ENCODE measurements at regions not wholly inside any gene's neighbourhood (a gene's known extent, or its start where the extent isn't known, plus 50 kb on each side); places are given as distances from the start of the nearest gene placed in this dataset.

- Histone ChIP-seq H3K4me3 (no peak overlapping the region), H3K4me1 (ENCODE audit: insufficient read depth) (no peaks in the 10 kb centered on the region), H3K9me2 (replicated peaks; ENCODE audit: insufficient read depth) (no peaks in the 10 kb centered on the region), H2AFZ (peak overlapping the region; percentile 6), H3K36me3 (replicated peaks; ENCODE audit: insufficient read depth, low read depth) (no peaks in the 10 kb centered on the region), H3K27ac (no peak overlapping the region), H4K20me1 (ENCODE audit: insufficient read depth, poor library complexity, severe bottlenecking) (no peaks in the 10 kb centered on the region), H3K9me3 (ENCODE audit: low read depth) (no peaks in the 10 kb centered on the region), H3K4me2 (no peak overlapping the region), H3K79me2 (no peaks in the 10 kb centered on the region), H3K27me3 (no peaks in the 10 kb centered on the region)
- TF ChIP-seq EZH2 (IDR thresholded peaks at IDR 0.05; ENCODE audit: borderline replicate concordance): no peak
- no peak for TF ChIP-seq EZH2phosphoT487 (IDR thresholded peaks at IDR 0.05; ENCODE audit: low read depth, severe bottlenecking, unreplicated experiment)
- TF ChIP-seq CTCF (IDR thresholded peaks at IDR 0.05; ENCODE audit: poor library complexity): no peak
- 39% methylated on average over 3 of the region's 3 CpGs for WGBS (ENCODE audit: low lambda C conversion rate, missing lambda C conversion rate)
- DNase-seq (ENCODE audit: low spot score): no peak
Measured at GRCh38 chr9:104345061-104345460, 159.0 kb upstream of the OR13F1 start.

GRCh38 chr9:104350541-104350940, 153.5 kb upstream of the OR13F1 start:
- no peak overlapping the region for H2AFZ ChIP-seq

GRCh38 chr9:104351726-104352125, 152.3 kb upstream of the OR13F1 start:
- Histone ChIP-seq H3K27me3 (no peaks in the 10 kb centered on the region), H3K36me3 (replicated peaks; ENCODE audit: insufficient read depth, low read depth) (no peaks in the 10 kb centered on the region), H3K4me2 (no peak overlapping the region), H4K20me1 (ENCODE audit: insufficient read depth, poor library complexity, severe bottlenecking) (no peaks in the 10 kb centered on the region), H2AFZ (no peak overlapping the region), H3K9me2 (replicated peaks; ENCODE audit: insufficient read depth) (no peaks in the 10 kb centered on the region), H3K79me2 (no peaks in the 10 kb centered on the region), H3K4me1 (ENCODE audit: insufficient read depth) (no peaks in the 10 kb centered on the region), H3K27ac (no peak overlapping the region), H3K9me3 (ENCODE audit: low read depth) (no peaks in the 10 kb centered on the region), H3K4me3 (no peak overlapping the region)
- 92% methylated on average over 3 of the region's 3 CpGs for WGBS (ENCODE audit: low lambda C conversion rate, missing lambda C conversion rate)
- no peak for DNase-seq (ENCODE audit: low spot score)
- no peak for TF ChIP-seq EZH2phosphoT487 (IDR thresholded peaks at IDR 0.05; ENCODE audit: low read depth, severe bottlenecking, unreplicated experiment)
- TF ChIP-seq EZH2 (IDR thresholded peaks at IDR 0.05; ENCODE audit: borderline replicate concordance): no peak

More at GRCh38 chr9:104350541-104350940, 153.5 kb upstream of the OR13F1 start:
- no peak overlapping the region for H3K4me3 ChIP-seq
- H3K36me3 ChIP-seq (replicated peaks; ENCODE audit: insufficient read depth, low read depth): no peaks in the 10 kb centered on the region
- no peaks in the 10 kb centered on the region for H3K4me1 ChIP-seq (ENCODE audit: insufficient read depth)
- H3K79me2 ChIP-seq: no peaks in the 10 kb centered on the region
- H3K27me3 ChIP-seq: no peaks in the 10 kb centered on the region
- H3K9me3 ChIP-seq (ENCODE audit: low read depth): no peaks in the 10 kb centered on the region
- DNase-seq (ENCODE audit: low spot score): no peak
- TF ChIP-seq CTCF (IDR thresholded peaks at IDR 0.05; ENCODE audit: poor library complexity) (no peak), EZH2phosphoT487 (IDR thresholded peaks at IDR 0.05; ENCODE audit: low read depth, severe bottlenecking, unreplicated experiment) (no peak), EZH2 (IDR thresholded peaks at IDR 0.05; ENCODE audit: borderline replicate concordance) (no peak)
- H4K20me1 ChIP-seq (ENCODE audit: insufficient read depth, poor library complexity, severe bottlenecking): no peaks in the 10 kb centered on the region
- H3K4me2 ChIP-seq: no peak overlapping the region
- 86% methylated on average over 5 of the region's 5 CpGs for WGBS (ENCODE audit: low lambda C conversion rate, missing lambda C conversion rate)
- no peak overlapping the region for H3K27ac ChIP-seq
- H3K9me2 ChIP-seq (replicated peaks; ENCODE audit: insufficient read depth): no peaks in the 10 kb centered on the region

- H2AFZ ChIP-seq: no peak overlapping the region
- H3K4me3 ChIP-seq: no peak overlapping the region
- DNase-seq (ENCODE audit: low spot score): no peak
- no peaks in the 10 kb centered on the region for H3K9me2 ChIP-seq (replicated peaks; ENCODE audit: insufficient read depth)
- H3K9me3 ChIP-seq (ENCODE audit: low read depth): no peaks in the 10 kb centered on the region
- no peak overlapping the region for H3K27ac ChIP-seq
- H3K79me2 ChIP-seq: no peaks in the 10 kb centered on the region
- H3K27me3 ChIP-seq: no peaks in the 10 kb centered on the region
- no peaks in the 10 kb centered on the region for H3K4me1 ChIP-seq (ENCODE audit: insufficient read depth)
- H3K36me3 ChIP-seq (replicated peaks; ENCODE audit: insufficient read depth, low read depth): no peaks in the 10 kb centered on the region
- no peaks in the 10 kb centered on the region for H4K20me1 ChIP-seq (ENCODE audit: insufficient read depth, poor library complexity, severe bottlenecking)
- TF ChIP-seq EZH2 (IDR thresholded peaks at IDR 0.05; ENCODE audit: borderline replicate concordance) (no peak), CTCF (IDR thresholded peaks at IDR 0.05; ENCODE audit: poor library complexity) (no peak), EZH2phosphoT487 (IDR thresholded peaks at IDR 0.05; ENCODE audit: low read depth, severe bottlenecking, unreplicated experiment) (no peak)
- WGBS (ENCODE audit: low lambda C conversion rate, missing lambda C conversion rate): 93% methylated on average over 11 of the region's 11 CpGs
- H3K4me2 ChIP-seq: no peak overlapping the region
Measured at GRCh38 chr9:104361207-104361606, 142.9 kb upstream of the OR13F1 start.

Data from hepatocyte (in vitro differentiated cells).